GM12878 (cell line): ENCODE measurements at regions not wholly inside any gene's neighbourhood (a gene's known extent, or its start where the extent isn't known, plus 50 kb on each side); places are given as distances from the start of the nearest gene placed in this dataset.
"Not testable (repeated sequence)": the region's sequence is repeated elsewhere in the genome, so short reads cannot be mapped to it uniquely, and the experiment has no call there.

Experiments
- ATAC-seq: fragments of 200-7000 bp; cut with Tn5 transposase; 3 replicates; pipeline ENCODE4 v1.9.1; 2020; ENCODE audit warnings: mild to moderate bottlenecking, moderate library complexity
- BruUV-seq: library from RNA; stranded (reverse); fragments of 400-500 nt; replicated peaks from 2 replicates; lab custom pipeline; 2021; lab: Mats Ljungman, UMichigan
- CTCF ChIA-PET: fragments of 300-600 bp; sonication (Branson Sonifier 250); formaldehyde crosslinking; extraction: SDS; loops from one replicate; lab custom pipeline; 2021; ENCODE audit warnings: inconsistent platforms; lab: Yijun Ruan, JAX
- POLR2A ChIA-PET: fragments of 350-600 bp; formaldehyde crosslinking; extraction: SDS; loops from one replicate; lab custom pipeline; 2021; ENCODE audit warnings: inconsistent platforms; lab: Charles Lee
- RAD21 ChIA-PET: fragments of 300-600 bp; sonication (Branson Sonifier 250); formaldehyde crosslinking; loops from one replicate; lab custom pipeline; 2023; ENCODE audit warnings: antibody characterized with exemption; ENCODE audit not compliant: unreplicated experiment; lab: Charles Lee
- SMC1A ChIA-PET: fragments of 300-600 bp; sonication (Branson Sonifier 250); formaldehyde crosslinking; loops from one replicate; lab custom pipeline; 2023; ENCODE audit not compliant: unreplicated experiment, uncharacterized antibody; lab: Charles Lee
- DNase-seq: peaks from one replicate; pipeline ENCODE4 v3.0.0-alpha.2; 2011; ENCODE audit warnings: low read depth, low spot score
- FAIRE-seq: peaks from 3 replicates; lab custom pipeline; 2011; peaks lifted over from hg19 to GRCh38; lab: Jason Lieb, UNC
- H2AFZ ChIP-seq: 2 replicates; pipeline ENCODE4 v1.6.0; 2011; ENCODE audit warnings: low read depth, low read length, control low read depth; ENCODE audit not compliant: control insufficient read depth
- H3K27ac ChIP-seq: 2 replicates; pipeline ENCODE4 v1.5.1; 2011; ENCODE audit warnings: control low read depth; ENCODE audit not compliant: control insufficient read depth, insufficient read depth
- H3K27me3 ChIP-seq, 2 experiments: replicated peaks in 1 of 2; 2 replicates each; pipeline versions ENCODE4 v1.6.0 to v1.6.1; 2011; ENCODE audit warnings: low read length in 1 of 2; ENCODE audit not compliant: control insufficient read depth in 2 of 2, insufficient read depth in 2 of 2
- H3K36me3 ChIP-seq, 2 experiments: 2 replicates each; pipeline ENCODE4 v1.5.1; 2011; ENCODE audit warnings: low read length in 1 of 2; ENCODE audit not compliant: control insufficient read depth in 2 of 2, insufficient read depth in 2 of 2
- H3K4me1 ChIP-seq: 2 replicates; pipeline ENCODE4 v1.6.1; 2011; ENCODE audit warnings: mild to moderate bottlenecking, low read length, moderate library complexity, mixed read lengths; ENCODE audit not compliant: control insufficient read depth, insufficient read depth
- H3K4me2 ChIP-seq: 2 replicates; pipeline ENCODE4 v1.6.0; 2011; ENCODE audit warnings: control low read depth; ENCODE audit not compliant: control insufficient read depth, insufficient read depth
- H3K4me3 ChIP-seq: fragments of 200-600 bp; sonication (generic); 2 replicates; pipeline ENCODE4 v1.5.1; 2016
- H3K79me2 ChIP-seq: 2 replicates; pipeline ENCODE4 v1.6.0; 2011; ENCODE audit warnings: low read length; ENCODE audit not compliant: control insufficient read depth, insufficient read depth
- H3K9ac ChIP-seq: 2 replicates; pipeline ENCODE4 v1.8.0; 2011; ENCODE audit warnings: low read length, control low read depth, mixed read lengths; ENCODE audit not compliant: control insufficient read depth, insufficient read depth
- H3K9me3 ChIP-seq: replicated peaks from 3 replicates; pipeline ENCODE4 v1.5.1; 2011; ENCODE audit warnings: mild to moderate bottlenecking, low read length; ENCODE audit not compliant: control insufficient read depth, insufficient read depth
- H4K20me1 ChIP-seq: 2 replicates; pipeline ENCODE4 v1.6.0; 2011; ENCODE audit not compliant: control insufficient read depth, insufficient read depth
- E2F4 ChIP-seq: IDR thresholded peaks from 2 replicates; pipeline ENCODE4 v1.6.1; 2012; ENCODE audit warnings: low read depth, low read length, improper control_type of control experiment
- ETV6 ChIP-seq, 2 experiments: fragments of 450-650 bp in 1 of 2; IDR thresholded peaks in 1 of 2; conservative IDR thresholded peaks in 1 of 2; 2 replicates each; pipeline ENCODE4 v1.6.1; 2014; ENCODE audit warnings: antibody characterized with exemption in 1 of 2, borderline replicate concordance in 1 of 2, low read depth in 1 of 2, mild to moderate bottlenecking in 1 of 2, moderate library complexity in 1 of 2
- GABPA ChIP-seq: IDR thresholded peaks from 2 replicates; pipeline ENCODE4 v1.6.1; 2014; ENCODE audit warnings: antibody characterized with exemption, low read depth, mild to moderate bottlenecking, inconsistent platforms
- IKZF1 ChIP-seq: fragments of 450-650 bp; conservative IDR thresholded peaks from 2 replicates; pipeline ENCODE4 v1.6.1; 2017; ENCODE audit warnings: antibody characterized with exemption, mild to moderate bottlenecking
- MEF2A ChIP-seq: IDR thresholded peaks from 2 replicates; pipeline ENCODE4 v1.6.1; 2011; ENCODE audit warnings: low read depth, mild to moderate bottlenecking, low read length, moderate library complexity; ENCODE audit not compliant: insufficient read depth
- RBBP5 ChIP-seq: fragments of 200-600 bp; sonication (generic); conservative IDR thresholded peaks from 2 replicates; pipeline ENCODE4 v1.6.1; 2016
- SUPT20H ChIP-seq: IDR thresholded peaks from 2 replicates; pipeline ENCODE4 v1.6.1; 2011; ENCODE audit warnings: low read depth, mild to moderate bottlenecking, low read length, moderate library complexity, borderline replicate concordance; ENCODE audit not compliant: control insufficient read depth
- SUZ12 ChIP-seq: fragments of 200-600 bp; sonication (generic); IDR thresholded peaks from one replicate; pipeline ENCODE4 v1.6.1; 2018; ENCODE audit warnings: antibody characterized with exemption, mild to moderate bottlenecking; ENCODE audit not compliant: unreplicated experiment
- TBL1XR1 ChIP-seq: IDR thresholded peaks from 2 replicates; pipeline ENCODE4 v1.6.1; 2012; ENCODE audit warnings: low read depth, low read length, improper control_type of control experiment
- WGBS: methylation state at CpG from one replicate; pipeline ENCODE4 v1.1.6; 2016; ENCODE audit warnings: low lambda C conversion rate; ENCODE audit not compliant: insufficient replicate concordance, insufficient coverage; ENCODE audit errors: missing lambda C conversion rate; 5-methylcytosine and 5-hydroxymethylcytosine counted together
- in situ Hi-C: fragments of 300-500 bp; cut with MboI; formaldehyde crosslinking; loops from 9 replicates; pipeline ENCODE4 v1.14.3; 2018; ENCODE audit warnings: mixed read lengths
- intact Hi-C: fragments of 100-400 bp; cut with micrococcal nuclease; formaldehyde crosslinking; loops from one replicate; pipeline ENCODE4 v1.14.2; 2022; ENCODE audit not compliant: unreplicated experiment
- TF ChIP-seq, protein P1 (sequence below): fragments of 450-650 bp; conservative IDR thresholded peaks from 2 replicates; pipeline ENCODE4 v1.6.1; 2017; ENCODE audit warnings: mild to moderate bottlenecking, moderate library complexity

DNA sequence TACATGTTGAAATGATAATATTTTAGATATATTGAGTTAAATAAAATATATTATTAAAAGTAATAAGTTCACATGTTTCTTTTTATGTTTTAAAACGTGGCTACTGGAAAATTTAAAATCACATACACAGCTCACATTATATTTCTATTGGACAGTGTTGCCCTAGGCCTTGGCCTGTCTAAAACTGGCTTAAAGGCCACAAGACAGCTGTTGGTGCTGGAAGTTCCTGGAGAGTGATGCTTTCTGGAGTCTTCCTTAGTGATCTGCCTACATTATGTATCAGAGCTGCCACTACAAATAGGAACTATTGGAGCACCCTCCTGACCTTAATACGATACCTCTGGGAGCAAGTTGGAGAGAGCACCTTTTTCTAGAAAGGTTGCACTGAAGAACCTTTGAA, 254.1 kb upstream of the C2CD4B start (continued):
- TF ChIP-seq E2F4 (no peak), TBL1XR1 (no peak), IKZF1 (no peak), MEF2A (no peak), SUZ12 (no peak), SUPT20H (no peak), RBBP5 (no peak), GABPA (no peak), ETV6 (conservative IDR thresholded peaks at IDR 0.05 in 1 of 2, IDR thresholded peaks at IDR 0.05 in 1 of 2; ENCODE audit: borderline replicate concordance in 1 of 2, low read depth in 1 of 2) (no peak)
- TF ChIP-seq, protein P1, sequence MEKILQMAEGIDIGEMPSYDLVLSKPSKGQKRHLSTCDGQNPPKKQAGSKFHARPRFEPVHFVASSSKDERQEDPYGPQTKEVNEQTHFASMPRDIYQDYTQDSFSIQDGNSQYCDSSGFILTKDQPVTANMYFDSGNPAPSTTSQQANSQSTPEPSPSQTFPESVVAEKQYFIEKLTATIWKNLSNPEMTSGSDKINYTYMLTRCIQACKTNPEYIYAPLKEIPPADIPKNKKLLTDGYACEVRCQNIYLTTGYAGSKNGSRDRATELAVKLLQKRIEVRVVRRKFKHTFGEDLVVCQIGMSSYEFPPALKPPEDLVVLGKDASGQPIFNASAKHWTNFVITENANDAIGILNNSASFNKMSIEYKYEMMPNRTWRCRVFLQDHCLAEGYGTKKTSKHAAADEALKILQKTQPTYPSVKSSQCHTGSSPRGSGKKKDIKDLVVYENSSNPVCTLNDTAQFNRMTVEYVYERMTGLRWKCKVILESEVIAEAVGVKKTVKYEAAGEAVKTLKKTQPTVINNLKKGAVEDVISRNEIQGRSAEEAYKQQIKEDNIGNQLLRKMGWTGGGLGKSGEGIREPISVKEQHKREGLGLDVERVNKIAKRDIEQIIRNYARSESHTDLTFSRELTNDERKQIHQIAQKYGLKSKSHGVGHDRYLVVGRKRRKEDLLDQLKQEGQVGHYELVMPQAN, result no peak

GRCh38 chr15:62420371-62420770, 255.3 kb upstream of the C2CD4B start:
- H4K20me1 ChIP-seq, in situ Hi-C loops, POLR2A ChIA-PET: not testable (repeated sequence)

More at GRCh38 chr15:62420371-62420770, 255.3 kb upstream of the C2CD4B start:
- H3K79me2 ChIP-seq, RAD21 ChIA-PET, FAIRE-seq, H3K4me1 ChIP-seq, BruUV-seq, H3K9ac ChIP-seq, intact Hi-C loops, ATAC-seq, H3K27me3 ChIP-seq, H3K4me2 ChIP-seq, CTCF ChIA-PET, DNase-seq, H3K36me3 ChIP-seq, H3K9me3 ChIP-seq, H3K27ac ChIP-seq, SMC1A ChIA-PET, H2AFZ ChIP-seq, H3K4me3 ChIP-seq: not testable (repeated sequence)
- WGBS, result 77% methylated on average over 6 of the region's 6 CpGs
